Gastroesophageal sphincter (tissue), 4 donors: ENCODE measurements at regions not wholly inside any gene's neighbourhood (a gene's known extent, or its start where the extent isn't known, plus 50 kb on each side); places are given as distances from the start of the nearest gene placed in this dataset.

Experiments
- ATAC-seq: fragments of 150-250 bp; one replicate; pipeline ENCODE4 v1.9.1; 2016; ENCODE audit warnings: mild to moderate bottlenecking, moderate library complexity
- H3K27ac ChIP-seq, 4 donors: fragments of 200-600 bp; sonication (generic) in 3 of 4; 1 replicate in 3 of 4; 2 replicates in 1 of 4; pipeline ENCODE4 v1.5.1; 2016 to 2019
- H3K27me3 ChIP-seq: fragments of 200-600 bp; sonication (generic); one replicate; pipeline ENCODE4 v1.5.1; 2019
- H3K36me3 ChIP-seq, 2 donors: fragments of 200-600 bp; sonication (generic); one replicate each; pipeline ENCODE4 v1.5.1; 2019; ENCODE audit warnings: control low read depth in 1 of 2
- H3K4me1 ChIP-seq, 3 donors: fragments of 200-600 bp; sonication (generic); 1 replicate in 2 of 3; 2 replicates in 1 of 3; pipeline ENCODE4 v1.5.1; 2016 to 2019; ENCODE audit warnings: control low read depth in 2 of 3
- H3K4me3 ChIP-seq, 2 donors: fragments of 200-600 bp; sonication (generic); one replicate each; pipeline ENCODE4 v1.5.1; 2019; ENCODE audit warnings: mild to moderate bottlenecking in 1 of 2, moderate library complexity in 1 of 2
- H3K9me3 ChIP-seq, 3 donors: fragments of 200-600 bp; sonication (generic); one replicate each; pipeline ENCODE4 v1.5.1; 2017 to 2019; ENCODE audit warnings: control low read depth in 2 of 3
- CTCF ChIP-seq, 4 experiments: fragments of 200-600 bp in 2 of 4; fragments of 450-650 bp in 2 of 4; sonication (generic) in 1 of 4; IDR thresholded peaks; one replicate each; pipeline ENCODE4 v1.5.1; 2017 to 2019; ENCODE audit warnings: antibody characterized with exemption in 4 of 4, mild to moderate bottlenecking in 2 of 4, moderate library complexity in 2 of 4
- EP300 ChIP-seq: sonication (generic); formaldehyde crosslinking; IDR thresholded peaks from one replicate; pipeline ENCODE4 v1.6.1; 2017; ENCODE audit warnings: antibody characterized with exemption, mild to moderate bottlenecking
- POLR2A ChIP-seq, 2 donors: fragments of 450-650 bp; IDR thresholded peaks; one replicate each; pipeline ENCODE4 v1.6.1; 2017; ENCODE audit warnings: antibody characterized with exemption in 2 of 2, mild to moderate bottlenecking in 2 of 2, moderate library complexity in 1 of 2
- POLR2AphosphoS5 ChIP-seq: sonication (generic); formaldehyde crosslinking; IDR thresholded peaks from one replicate; pipeline ENCODE4 v1.6.1; 2017; ENCODE audit warnings: antibody characterized with exemption
- WGBS, 2 donors: methylation state at CpG; one replicate each; pipeline ENCODE4 v1.1.5; 2018; ENCODE audit warnings: low coverage in 1 of 2; 5-methylcytosine and 5-hydroxymethylcytosine counted together

GRCh38 chr10:130983749-130984148 lies 327.8 kb downstream of the TCERG1L start:
- H3K9me3 ChIP-seq, result no peaks in the 10 kb centered on the region
- no peak overlapping the region for H3K4me3 ChIP-seq
- TF ChIP-seq POLR2A (IDR thresholded peaks at IDR 0.05) (no peak), EP300 (no peak), POLR2AphosphoS5 (no peak), CTCF (IDR thresholded peaks at IDR 0.05) (no peak)
- no peaks in the 10 kb centered on the region for H3K4me1 ChIP-seq
- H3K27me3 ChIP-seq, result peaks cover 12% of the 10 kb centered on the region
- no peak for ATAC-seq
- H3K27ac ChIP-seq, result no peak overlapping the region
- no peaks in the 10 kb centered on the region for H3K36me3 ChIP-seq
- WGBS, 2 donors, result 54 to 72% methylated on average over 2 of the region's 2 CpGs

- H3K9me3 ChIP-seq, result no peaks in the 10 kb centered on the region
- peaks cover 12% of the 10 kb centered on the region for H3K27me3 ChIP-seq
- no peak for TF ChIP-seq POLR2A (IDR thresholded peaks at IDR 0.05)
- no peak for TF ChIP-seq EP300
- TF ChIP-seq CTCF (IDR thresholded peaks at IDR 0.05), result no peak
- no peak for TF ChIP-seq POLR2AphosphoS5
- WGBS, 2 donors, result 40 to 80% methylated on average over 1 of the region's 3 CpGs
- H3K4me1 ChIP-seq, result no peaks in the 10 kb centered on the region
- H3K4me3 ChIP-seq, result no peak overlapping the region
- no peaks in the 10 kb centered on the region for H3K36me3 ChIP-seq
- no peak for ATAC-seq
- H3K27ac ChIP-seq, result no peak overlapping the region
Observed at GRCh38 chr10:130984686-130985085, 326.8 kb downstream of the TCERG1L start.

GRCh38 chr10:130985158-130985753 lies 326.3 kb downstream of the TCERG1L start:
- 75 to 88% methylated on average over 2 to 6 of the region's 16 CpGs for WGBS, 2 donors
- H3K4me3 ChIP-seq, result no peak overlapping the region
- no peak overlapping the region for H3K27ac ChIP-seq
- no peaks in the 10 kb centered on the region for H3K36me3 ChIP-seq
- H3K9me3 ChIP-seq, result no peaks in the 10 kb centered on the region
- no peaks in the 10 kb centered on the region for H3K4me1 ChIP-seq
- TF ChIP-seq EP300 (no peak), CTCF (IDR thresholded peaks at IDR 0.05) (no peak), POLR2A (IDR thresholded peaks at IDR 0.05) (no peak), POLR2AphosphoS5 (no peak)
- H3K27me3 ChIP-seq, result peaks cover 12% of the 10 kb centered on the region
- ATAC-seq, result no peak

GRCh38 chr10:130986846-130987245 lies 324.7 kb downstream of the TCERG1L start:
- Histone ChIP-seq H3K9me3 (no peaks in the 10 kb centered on the region), H3K27me3 (peaks cover 12% of the 10 kb centered on the region), H3K4me3 (no peak overlapping the region), H3K4me1 (no peaks in the 10 kb centered on the region), H3K36me3 (no peaks in the 10 kb centered on the region), H3K27ac (no peak overlapping the region)
- TF ChIP-seq POLR2AphosphoS5 (no peak), CTCF (IDR thresholded peaks at IDR 0.05) (no peak), EP300 (no peak), POLR2A (IDR thresholded peaks at IDR 0.05) (no peak)
- 20 to 94% methylated on average over 1 to 2 of the region's 4 CpGs for WGBS, 2 donors
- no peak for ATAC-seq

- no peak for TF ChIP-seq POLR2A (IDR thresholded peaks at IDR 0.05)
- TF ChIP-seq EP300, result no peak
- TF ChIP-seq CTCF (IDR thresholded peaks at IDR 0.05), result no peak
- no peak for TF ChIP-seq POLR2AphosphoS5
- H3K27ac ChIP-seq, result no peak overlapping the region
- no peaks in the 10 kb centered on the region for H3K36me3 ChIP-seq
- ATAC-seq, result no peak
- peaks cover 12% of the 10 kb centered on the region for H3K27me3 ChIP-seq
- no peak overlapping the region for H3K4me3 ChIP-seq
- no peaks in the 10 kb centered on the region for H3K4me1 ChIP-seq
- no CpG with 5 or more reads among the region's 7 CpGs for WGBS, 2 donors
- H3K9me3 ChIP-seq, result no peaks in the 10 kb centered on the region
Observed at GRCh38 chr10:130987401-130987800, 324.1 kb downstream of the TCERG1L start.
